Right lobe of liver (tissue), 6 donors: ENCODE measurements at regions not wholly inside any gene's neighbourhood (a gene's known extent, or its start where the extent isn't known, plus 50 kb on each side); places are given as distances from the start of the nearest gene placed in this dataset.

Experiments used
- ATAC-seq, 4 donors: fragments of 200-7000 bp; cut with Tn5 transposase; one replicate each; pipeline ENCODE4 v1.9.1; 2020; ENCODE audit warnings: mild to moderate bottlenecking in 4 of 4, moderate library complexity in 4 of 4
- DNase-seq, 3 donors: peaks; one replicate each; pipeline ENCODE4 v3.0.0-alpha.2; 2020
- H3K27ac ChIP-seq, 3 donors: fragments of 200-600 bp; one replicate each; pipeline ENCODE4 v1.8.0; 2022
- H3K27me3 ChIP-seq, 2 donors: fragments of 200-600 bp; one replicate each; pipeline ENCODE4 v1.8.0; 2022
- H3K36me3 ChIP-seq, 4 donors: fragments of 200-600 bp; sonication (generic) in 1 of 4; one replicate each; pipeline versions ENCODE4 v1.5.1 to v1.8.0; 2017 to 2022; ENCODE audit warnings: control low read depth in 1 of 4
- H3K4me1 ChIP-seq, 4 donors: fragments of 200-600 bp; sonication (generic) in 1 of 4; one replicate each; pipeline versions ENCODE4 v1.5.1 to v1.8.0; 2017 to 2022; ENCODE audit warnings: control low read depth in 1 of 4
- H3K4me3 ChIP-seq, 3 donors: fragments of 200-600 bp; one replicate each; pipeline ENCODE4 v1.8.0; 2022
- H3K9me3 ChIP-seq, 4 donors: fragments of 200-600 bp; sonication (generic) in 1 of 4; one replicate each; pipeline versions ENCODE4 v1.5.1 to v1.8.0; 2017 to 2022; ENCODE audit warnings: control low read depth in 1 of 4
- POLR2A ChIP-seq: fragments of 450-650 bp; IDR thresholded peaks from one replicate; pipeline ENCODE4 v1.6.1; 2017; ENCODE audit warnings: antibody characterized with exemption, mild to moderate bottlenecking
- WGBS: methylation state at CpG from one replicate; pipeline ENCODE4 v1.1.6; 2018; ENCODE audit warnings: low coverage, low lambda C conversion rate; ENCODE audit not compliant: insufficient coverage; ENCODE audit errors: missing lambda C conversion rate; 5-methylcytosine and 5-hydroxymethylcytosine counted together
- intact Hi-C, 2 donors: fragments of 100-400 bp; cut with DNase I; formaldehyde crosslinking; loops; one replicate each; pipeline versions ENCODE4 v1.11.2 to v1.14.1; 2022
- TF ChIP-seq, protein P1 (sequence below), 4 donors: fragments of 200-600 bp in 3 of 4; fragments of 450-650 bp in 1 of 4; IDR thresholded peaks; one replicate each; pipeline versions ENCODE4 v1.5.1 to v1.8.0; 2016 to 2022; ENCODE audit warnings: antibody characterized with exemption in 4 of 4, mild to moderate bottlenecking in 2 of 4
- donor health status: DM: no; HTN: yes; CAD: no.
- donor health status: DM: no; HTN: no; CAD: no.
- donor health status: DM: no; HTN: no; CAD: no.
- donor health status: DM: no; HTN: yes; CAD: no.
- donor health status: DM: no; HTN: yes; CAD: no.

DNA sequence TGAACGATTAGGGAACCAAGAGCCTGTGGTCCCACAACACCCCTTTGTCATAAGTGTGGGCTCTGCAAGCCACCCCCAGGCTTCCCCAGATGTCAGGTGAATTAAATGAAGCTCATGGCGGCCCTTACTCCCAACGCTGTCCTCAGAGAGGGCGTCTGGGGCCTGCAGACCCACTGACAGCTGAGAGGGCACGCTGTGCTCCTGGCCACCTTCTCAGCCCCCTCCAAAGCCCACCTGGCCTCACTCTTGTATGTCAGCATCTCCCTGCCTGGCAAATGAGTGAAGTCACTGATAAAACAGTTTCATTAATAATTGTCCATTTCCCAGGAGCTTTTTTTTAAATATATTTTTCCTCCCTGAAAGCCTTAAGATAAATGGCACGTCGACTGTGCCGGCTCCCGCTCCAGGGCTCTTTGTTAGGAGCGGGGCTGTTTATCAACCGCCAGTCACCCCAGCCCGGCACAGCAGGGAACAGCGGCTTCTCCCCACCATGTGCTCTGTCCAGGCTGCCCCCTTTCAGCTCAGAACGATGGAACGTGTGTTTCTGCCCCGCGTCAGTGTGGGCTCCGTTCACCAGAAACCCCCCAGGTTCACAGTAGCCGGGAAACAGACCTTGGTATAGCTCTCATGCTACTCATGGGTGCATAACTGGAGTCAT is 94.7 kb upstream of the SFSWAP start:
- H3K36me3 ChIP-seq, result no peaks in the 10 kb centered on the region
- no peak for TF ChIP-seq POLR2A
- TF ChIP-seq, protein P1, sequence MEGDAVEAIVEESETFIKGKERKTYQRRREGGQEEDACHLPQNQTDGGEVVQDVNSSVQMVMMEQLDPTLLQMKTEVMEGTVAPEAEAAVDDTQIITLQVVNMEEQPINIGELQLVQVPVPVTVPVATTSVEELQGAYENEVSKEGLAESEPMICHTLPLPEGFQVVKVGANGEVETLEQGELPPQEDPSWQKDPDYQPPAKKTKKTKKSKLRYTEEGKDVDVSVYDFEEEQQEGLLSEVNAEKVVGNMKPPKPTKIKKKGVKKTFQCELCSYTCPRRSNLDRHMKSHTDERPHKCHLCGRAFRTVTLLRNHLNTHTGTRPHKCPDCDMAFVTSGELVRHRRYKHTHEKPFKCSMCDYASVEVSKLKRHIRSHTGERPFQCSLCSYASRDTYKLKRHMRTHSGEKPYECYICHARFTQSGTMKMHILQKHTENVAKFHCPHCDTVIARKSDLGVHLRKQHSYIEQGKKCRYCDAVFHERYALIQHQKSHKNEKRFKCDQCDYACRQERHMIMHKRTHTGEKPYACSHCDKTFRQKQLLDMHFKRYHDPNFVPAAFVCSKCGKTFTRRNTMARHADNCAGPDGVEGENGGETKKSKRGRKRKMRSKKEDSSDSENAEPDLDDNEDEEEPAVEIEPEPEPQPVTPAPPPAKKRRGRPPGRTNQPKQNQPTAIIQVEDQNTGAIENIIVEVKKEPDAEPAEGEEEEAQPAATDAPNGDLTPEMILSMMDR (IDR thresholded peaks at IDR 0.05), result no peak
- H3K9me3 ChIP-seq, result no peaks in the 10 kb centered on the region
- no peak for ATAC-seq
- H3K4me1 ChIP-seq, result no peaks in the 10 kb centered on the region
- H3K27me3 ChIP-seq, result no peaks in the 10 kb centered on the region
- intact Hi-C loops, result no loop called here
- WGBS, result 37% methylated on average over 9 of the region's 19 CpGs
- DNase-seq, result no peak
- no peak overlapping the region for H3K4me3 ChIP-seq
- no peak overlapping the region for H3K27ac ChIP-seq

DNA sequence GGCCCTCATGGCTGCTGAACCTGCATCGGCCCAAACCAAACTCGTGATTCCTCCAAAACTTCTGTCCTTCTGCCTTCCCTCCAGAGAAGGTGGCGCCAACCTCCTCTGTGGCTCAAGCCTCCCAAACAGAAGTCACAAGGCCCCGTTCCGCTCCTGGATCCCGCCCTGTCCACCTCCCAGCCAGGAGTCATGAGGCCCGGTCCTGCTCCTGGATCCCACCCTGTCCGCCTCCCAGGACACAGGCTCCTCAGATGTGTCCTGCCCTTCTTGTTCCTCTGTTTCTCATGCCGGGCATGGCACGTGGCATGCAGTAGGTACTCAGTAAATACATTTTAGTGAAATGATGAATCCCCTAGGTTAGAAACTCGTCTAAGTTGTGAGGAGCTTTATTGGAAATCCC is 94.2 kb upstream of the SFSWAP start:
- ATAC-seq (peak in 1 of 4 donors; percentile 53), DNase-seq (no peak)
- Histone ChIP-seq H3K27me3 (no peaks in the 10 kb centered on the region), H3K36me3 (no peaks in the 10 kb centered on the region), H3K4me1 (no peaks in the 10 kb centered on the region), H3K4me3 (no peak overlapping the region), H3K9me3 (no peaks in the 10 kb centered on the region), H3K27ac (no peak overlapping the region)
- WGBS, result 50% methylated on average over 1 of the region's 11 CpGs
- intact Hi-C loops, result no loop called here
- TF ChIP-seq, protein P1 (IDR thresholded peaks at IDR 0.05), result no peak
- TF ChIP-seq POLR2A, result no peak

DNA sequence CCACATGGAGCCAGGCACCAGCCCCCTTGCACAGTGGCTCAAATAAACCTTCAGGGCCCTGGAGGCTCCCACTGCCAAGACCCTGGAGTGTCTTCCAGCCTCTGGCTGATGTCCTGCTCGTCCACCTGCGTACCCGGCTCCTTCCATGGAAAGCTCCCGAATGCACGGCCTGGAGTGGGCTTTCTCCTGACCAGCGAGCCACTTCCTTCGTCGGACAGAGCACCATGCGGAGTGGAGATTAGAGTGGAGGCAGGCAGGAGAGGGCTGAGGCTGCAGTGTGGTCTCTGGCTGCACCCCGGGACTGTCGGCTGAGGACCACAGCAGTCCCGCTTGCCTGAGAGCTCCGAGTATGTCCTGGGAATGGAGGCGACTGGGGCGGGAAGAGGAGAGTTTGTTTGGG is 93.7 kb upstream of the SFSWAP start:
- Histone ChIP-seq H3K27ac (no peak overlapping the region), H3K9me3 (no peaks in the 10 kb centered on the region), H3K4me1 (no peaks in the 10 kb centered on the region), H3K36me3 (no peaks in the 10 kb centered on the region), H3K4me3 (no peak overlapping the region), H3K27me3 (no peaks in the 10 kb centered on the region)
- intact Hi-C loops, result no loop called here
- ATAC-seq (no peak), DNase-seq (no peak)
- WGBS, result 65% methylated on average over 2 of the region's 15 CpGs
- TF ChIP-seq, protein P1 (IDR thresholded peaks at IDR 0.05), result no peak
- TF ChIP-seq POLR2A, result no peak

DNA sequence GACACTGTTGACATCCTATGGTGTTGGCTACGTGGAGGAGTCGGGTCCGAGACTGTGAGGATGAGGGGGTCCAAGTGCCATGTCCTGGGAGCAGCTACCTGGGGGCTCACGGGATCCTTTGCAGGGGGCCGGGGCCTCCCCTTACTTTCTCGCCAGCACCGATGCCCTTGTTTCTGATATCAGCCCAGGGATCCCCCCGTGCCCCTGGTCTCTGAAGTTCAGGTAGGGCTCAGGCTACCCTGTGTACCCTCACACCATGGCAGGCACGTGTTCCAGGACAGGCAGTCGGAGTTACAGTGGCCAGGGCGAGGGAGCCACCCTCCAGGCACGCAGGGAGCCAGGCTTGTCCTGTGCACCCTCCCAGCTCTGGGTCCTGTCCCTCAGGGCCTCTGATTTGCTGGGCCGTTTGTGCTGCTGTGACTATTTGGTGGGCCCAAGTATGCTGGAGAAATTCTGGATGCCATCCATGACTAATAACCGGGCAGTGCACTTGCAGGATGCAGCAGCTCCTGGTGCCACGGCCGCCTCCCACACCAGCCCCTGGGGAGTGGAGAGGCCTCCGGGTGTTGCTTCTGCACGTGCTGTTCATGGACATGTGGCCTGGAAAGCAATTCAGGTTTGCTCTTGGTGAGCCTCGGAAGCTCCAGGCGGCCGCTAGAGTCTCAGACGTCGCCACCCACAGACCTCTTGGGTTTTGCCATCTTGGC is 93.1 kb upstream of the SFSWAP start:
- ATAC-seq (no peak), DNase-seq (no peak)
- Histone ChIP-seq H3K4me1 (no peaks in the 10 kb centered on the region), H3K27ac (no peak overlapping the region), H3K27me3 (no peaks in the 10 kb centered on the region), H3K9me3 (no peaks in the 10 kb centered on the region), H3K4me3 (no peak overlapping the region), H3K36me3 (no peaks in the 10 kb centered on the region)
- intact Hi-C loops, result no loop called here
- TF ChIP-seq, protein P1 (IDR thresholded peaks at IDR 0.05), result no peak
- TF ChIP-seq POLR2A, result no peak
- WGBS, result 61% methylated on average over 7 of the region's 23 CpGs
